Smooth muscle cell (in vitro differentiated cells): ENCODE measurements at regions not wholly inside any gene's neighbourhood (a gene's known extent, or its start where the extent isn't known, plus 50 kb on each side); places are given as distances from the start of the nearest gene placed in this dataset.

Source experiments
- DNase-seq: peaks from one replicate; lab custom pipeline; 2025; ENCODE audit not compliant: unreplicated experiment; lab: John Stamatoyannopoulos, UW
- H2AFZ ChIP-seq: fragments of 200-600 bp; sonication (generic); 2 replicates; pipeline ENCODE4 v1.6.0; 2016; ENCODE audit warnings: antibody characterized with exemption, low read depth, mild to moderate bottlenecking
- H3F3A ChIP-seq: fragments of 200-600 bp; sonication (generic); 2 replicates; pipeline ENCODE4 v1.6.0; 2017; ENCODE audit warnings: antibody characterized with exemption, low read depth
- H3K27ac ChIP-seq: fragments of 200-600 bp; sonication (generic); 2 replicates; pipeline ENCODE4 v1.5.1; 2016; ENCODE audit warnings: low read depth, mild to moderate bottlenecking
- H3K27me3 ChIP-seq: fragments of 200-600 bp; sonication (generic); 2 replicates; pipeline ENCODE4 v1.6.1; 2016; ENCODE audit warnings: low read depth, mild to moderate bottlenecking
- H3K36me3 ChIP-seq: fragments of 200-600 bp; sonication (generic); 2 replicates; pipeline ENCODE4 v1.5.1; 2016; ENCODE audit warnings: low read depth
- H3K4me1 ChIP-seq: fragments of 200-600 bp; sonication (generic); 2 replicates; pipeline ENCODE4 v1.5.1; 2016; ENCODE audit warnings: low read depth
- H3K4me2 ChIP-seq: fragments of 200-600 bp; sonication (generic); 2 replicates; pipeline ENCODE4 v1.6.0; 2016; ENCODE audit warnings: mild to moderate bottlenecking
- H3K4me3 ChIP-seq: fragments of 200-600 bp; sonication (generic); 2 replicates; pipeline ENCODE4 v1.5.1; 2016; ENCODE audit warnings: mild to moderate bottlenecking
- H3K79me2 ChIP-seq: fragments of 200-600 bp; sonication (generic); 2 replicates; pipeline ENCODE4 v1.6.0; 2016; ENCODE audit warnings: low read depth, mild to moderate bottlenecking
- H3K9ac ChIP-seq: fragments of 200-600 bp; sonication (generic); 2 replicates; pipeline ENCODE4 v1.6.0; 2016; ENCODE audit warnings: low read depth
- H3K9me3 ChIP-seq: fragments of 200-600 bp; sonication (generic); replicated peaks from 2 replicates; pipeline ENCODE4 v1.5.1; 2016; ENCODE audit warnings: low read depth
- H4K20me1 ChIP-seq: fragments of 200-600 bp; sonication (generic); 2 replicates; pipeline ENCODE4 v1.6.0; 2016; ENCODE audit warnings: low read depth
- CTCF ChIP-seq: fragments of 200-600 bp; sonication (generic); IDR thresholded peaks from 2 replicates; pipeline ENCODE4 v1.5.1; 2017; ENCODE audit warnings: borderline replicate concordance, mild to moderate bottlenecking, antibody characterized with exemption; ENCODE audit not compliant: insufficient read depth, poor library complexity, severe bottlenecking
- WGBS: methylation state at CpG from one replicate; pipeline ENCODE4 v1.1.7; 2016; ENCODE audit warnings: low lambda C conversion rate; 5-methylcytosine and 5-hydroxymethylcytosine counted together

- H4K20me1 ChIP-seq: no peaks in the 10 kb centered on the region
- no peaks in the 10 kb centered on the region for H3K36me3 ChIP-seq
- H3K4me3 ChIP-seq: no peak overlapping the region
- H3K27me3 ChIP-seq: no peaks in the 10 kb centered on the region
- no peaks in the 10 kb centered on the region for H3K4me1 ChIP-seq
- H3K9me3 ChIP-seq: no peaks in the 10 kb centered on the region
- no peaks in the 10 kb centered on the region for H3K79me2 ChIP-seq
- H3F3A ChIP-seq: no peaks in the 10 kb centered on the region
- WGBS: 83% methylated on average over 1 of the region's 1 CpG
- peak overlapping the region; percentile 12 for H3K27ac ChIP-seq
- no peak for TF ChIP-seq CTCF
- no peak for DNase-seq
- H2AFZ ChIP-seq: no peak overlapping the region
- H3K9ac ChIP-seq: no peak overlapping the region
- H3K4me2 ChIP-seq: no peak overlapping the region
Observed at GRCh38 chr4:138945840-138946239, 69.7 kb upstream of the NOCT start.

- H2AFZ ChIP-seq: no peak overlapping the region
- no peak overlapping the region for H3K9ac ChIP-seq
- WGBS: 70% methylated on average over 2 of the region's 2 CpGs
- H4K20me1 ChIP-seq: no peaks in the 10 kb centered on the region
- H3K79me2 ChIP-seq: no peaks in the 10 kb centered on the region
- no peaks in the 10 kb centered on the region for H3K36me3 ChIP-seq
- no peak for TF ChIP-seq CTCF
- no peaks in the 10 kb centered on the region for H3K9me3 ChIP-seq
- peak overlapping the region; percentile 12 for H3K27ac ChIP-seq
- no peaks in the 10 kb centered on the region for H3F3A ChIP-seq
- no peaks in the 10 kb centered on the region for H3K4me1 ChIP-seq
- DNase-seq: no peak
- no peaks in the 10 kb centered on the region for H3K27me3 ChIP-seq
- no peak overlapping the region for H3K4me2 ChIP-seq
- no peak overlapping the region for H3K4me3 ChIP-seq
Observed at GRCh38 chr4:138945401-138945800, 70.2 kb upstream of the NOCT start.

- no peaks in the 10 kb centered on the region for H4K20me1 ChIP-seq
- no peaks in the 10 kb centered on the region for H3F3A ChIP-seq
- no peaks in the 10 kb centered on the region for H3K36me3 ChIP-seq
- H3K27me3 ChIP-seq: no peaks in the 10 kb centered on the region
- no peak overlapping the region for H3K4me2 ChIP-seq
- H3K4me3 ChIP-seq: no peak overlapping the region
- TF ChIP-seq CTCF: no peak
- H3K9ac ChIP-seq: no peak overlapping the region
- H3K9me3 ChIP-seq: no peaks in the 10 kb centered on the region
- H2AFZ ChIP-seq: no peak overlapping the region
- H3K79me2 ChIP-seq: no peaks in the 10 kb centered on the region
- WGBS: 83% methylated on average over 5 of the region's 5 CpGs
- no peak overlapping the region for H3K27ac ChIP-seq
- H3K4me1 ChIP-seq: no peaks in the 10 kb centered on the region
- DNase-seq: no peak
Observed at GRCh38 chr4:138943893-138944292, 71.7 kb upstream of the NOCT start.

DNA sequence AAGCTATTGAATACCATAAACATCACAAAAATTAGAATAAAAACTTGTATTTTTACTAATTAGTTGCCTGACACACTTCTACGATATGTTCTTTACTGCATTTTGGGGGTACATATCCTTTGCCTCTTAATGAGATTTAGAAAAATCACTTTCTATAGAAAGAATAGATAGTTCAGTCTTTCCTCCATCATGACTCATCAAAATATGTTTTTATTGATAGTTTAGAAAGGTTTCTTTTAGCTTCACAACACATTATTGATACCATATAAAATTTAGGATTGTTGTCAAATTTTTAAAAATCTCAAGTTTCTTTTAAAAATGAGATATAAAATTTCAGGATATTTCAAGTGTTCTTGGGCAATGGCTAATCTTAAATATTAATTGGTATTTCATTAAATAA is 74.5 kb upstream of the NOCT start:
- Histone ChIP-seq H3K9ac (no peak overlapping the region), H2AFZ (no peak overlapping the region), H3K79me2 (no peaks in the 10 kb centered on the region), H3K27me3 (no peaks in the 10 kb centered on the region), H3F3A (no peaks in the 10 kb centered on the region), H3K27ac (no peak overlapping the region), H3K4me3 (no peak overlapping the region), H3K9me3 (no peaks in the 10 kb centered on the region), H3K36me3 (no peaks in the 10 kb centered on the region), H4K20me1 (no peaks in the 10 kb centered on the region), H3K4me1 (peaks cover 8% of the 10 kb centered on the region), H3K4me2 (no peak overlapping the region)
- TF ChIP-seq CTCF: no peak
- DNase-seq: no peak
- 95% methylated on average over 1 of the region's 1 CpG for WGBS
